HG03442 (cell line): ENCODE measurements at regions not wholly inside any gene's neighbourhood (a gene's known extent, or its start where the extent isn't known, plus 50 kb on each side); places are given as distances from the start of the nearest gene placed in this dataset.
A peak's percentile ranks its signal among the peaks of the same experiment; 100 is the strongest.

Experiments
- ATAC-seq: cut with Tn5 transposase; IDR thresholded peaks from one replicate; pipeline ENCODE4 v1.9.1; 2021; ENCODE audit warnings: mild to moderate bottlenecking, moderate library complexity; ENCODE audit not compliant: unreplicated experiment

DNA sequence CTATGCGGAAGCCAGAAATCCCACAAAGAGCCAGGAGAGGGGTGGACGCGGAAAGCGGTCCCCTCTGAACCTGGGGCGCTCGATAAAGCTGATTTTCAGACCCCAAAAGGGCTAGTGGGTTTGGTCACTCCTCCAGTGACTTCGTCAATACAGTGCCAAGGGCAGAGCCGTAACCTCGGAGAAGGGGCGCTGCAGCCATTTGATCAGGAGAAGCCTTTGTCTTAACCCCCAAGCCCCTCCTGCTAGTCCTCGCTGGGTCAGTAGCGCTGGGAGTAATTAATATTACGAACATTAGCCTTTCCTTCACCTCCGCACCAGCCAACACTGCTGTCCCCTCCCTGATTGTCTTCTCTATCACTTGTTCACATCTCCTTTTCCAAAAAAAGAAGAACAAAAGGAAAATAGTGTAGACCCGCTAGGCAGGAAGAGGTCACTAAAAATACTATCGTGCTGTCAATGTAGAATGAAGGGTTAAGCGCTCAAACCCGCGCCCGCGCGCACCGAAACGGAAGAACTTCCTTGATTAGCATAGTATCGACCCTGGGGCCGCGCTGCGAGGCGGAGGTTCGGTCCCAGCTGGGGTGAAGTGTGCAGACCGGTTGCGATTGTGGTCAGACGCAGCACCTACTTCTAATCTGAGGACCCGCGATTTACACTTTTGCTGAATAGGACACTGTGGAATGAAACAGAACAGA is 63.2 kb upstream of the MAPRE2 start:
- ATAC-seq: peak; percentile 33

GRCh38 chr18:34978533-34978893 is 62.7 kb upstream of the MAPRE2 start:
- ATAC-seq: no peak

DNA sequence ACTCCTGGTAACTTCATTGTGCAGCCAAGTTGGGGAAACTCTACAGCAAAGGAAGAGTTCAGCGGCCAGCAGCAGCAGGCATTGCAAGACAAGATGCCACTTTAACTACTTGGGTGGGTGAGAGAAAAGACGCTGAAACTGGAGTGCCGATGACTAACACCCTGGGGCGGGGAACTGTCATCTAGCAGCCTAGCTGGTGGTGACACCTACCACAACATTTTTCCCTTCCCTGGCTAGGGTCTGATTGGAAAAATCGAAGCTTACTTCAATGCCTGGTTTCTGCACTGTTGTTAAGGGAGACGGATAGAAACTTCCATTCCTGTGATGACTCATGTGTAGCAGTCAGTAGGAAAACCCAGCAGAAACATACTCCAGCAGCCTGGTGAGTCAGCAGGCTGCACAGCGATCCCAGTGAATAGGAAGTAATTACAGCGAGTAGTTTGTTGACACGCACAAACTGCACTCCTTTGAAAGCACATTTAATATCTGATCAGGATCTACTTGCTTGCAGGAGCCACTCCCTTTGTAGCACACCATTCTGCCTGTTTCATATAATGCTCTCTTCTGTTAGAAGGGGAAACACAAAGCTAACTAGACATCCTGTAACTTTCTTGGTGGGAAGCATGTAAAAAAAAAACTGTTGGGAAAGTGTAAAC is 62.1 kb upstream of the MAPRE2 start:
- peak; percentile 36 for ATAC-seq

- ATAC-seq: no peak
Observed at GRCh38 chr18:34981487-34981886, 59.7 kb upstream of the MAPRE2 start.

GRCh38 chr18:34985963-34986362 is 55.2 kb upstream of the MAPRE2 start:
- ATAC-seq: no peak

DNA sequence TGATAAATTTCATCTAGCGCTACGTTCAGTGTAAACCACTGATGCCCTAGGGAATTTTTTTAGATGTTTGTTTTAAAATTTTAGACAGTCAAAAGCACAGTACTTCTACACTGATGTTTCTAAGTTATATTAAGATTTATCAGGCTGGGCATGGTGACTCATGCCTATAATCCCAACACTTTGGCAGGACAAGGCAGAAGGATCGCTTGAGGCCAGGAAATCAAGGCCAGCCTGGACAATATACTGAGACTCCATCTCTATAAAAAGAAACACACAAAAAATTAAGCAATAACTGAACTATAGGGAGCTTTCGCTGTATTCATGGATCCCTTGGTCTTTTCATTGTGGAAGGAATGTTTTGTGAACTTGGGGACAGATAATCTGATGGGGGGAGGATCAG is 50.6 kb upstream of the MAPRE2 start:
- no peak for ATAC-seq

- ATAC-seq: no peak
Observed at GRCh38 chr18:34991152-34991551, 50.1 kb upstream of the MAPRE2 start.
